ENCODE measurements at regions not wholly inside any gene's neighbourhood (a gene's known extent, or its start where the extent isn't known, plus 50 kb on each side); places are given as distances from the start of the nearest gene placed in this dataset.

- TF ChIP-seq POLR2A (IDR thresholded peaks at IDR 0.05), result no peak
- TF ChIP-seq, protein P1, sequence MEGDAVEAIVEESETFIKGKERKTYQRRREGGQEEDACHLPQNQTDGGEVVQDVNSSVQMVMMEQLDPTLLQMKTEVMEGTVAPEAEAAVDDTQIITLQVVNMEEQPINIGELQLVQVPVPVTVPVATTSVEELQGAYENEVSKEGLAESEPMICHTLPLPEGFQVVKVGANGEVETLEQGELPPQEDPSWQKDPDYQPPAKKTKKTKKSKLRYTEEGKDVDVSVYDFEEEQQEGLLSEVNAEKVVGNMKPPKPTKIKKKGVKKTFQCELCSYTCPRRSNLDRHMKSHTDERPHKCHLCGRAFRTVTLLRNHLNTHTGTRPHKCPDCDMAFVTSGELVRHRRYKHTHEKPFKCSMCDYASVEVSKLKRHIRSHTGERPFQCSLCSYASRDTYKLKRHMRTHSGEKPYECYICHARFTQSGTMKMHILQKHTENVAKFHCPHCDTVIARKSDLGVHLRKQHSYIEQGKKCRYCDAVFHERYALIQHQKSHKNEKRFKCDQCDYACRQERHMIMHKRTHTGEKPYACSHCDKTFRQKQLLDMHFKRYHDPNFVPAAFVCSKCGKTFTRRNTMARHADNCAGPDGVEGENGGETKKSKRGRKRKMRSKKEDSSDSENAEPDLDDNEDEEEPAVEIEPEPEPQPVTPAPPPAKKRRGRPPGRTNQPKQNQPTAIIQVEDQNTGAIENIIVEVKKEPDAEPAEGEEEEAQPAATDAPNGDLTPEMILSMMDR (IDR thresholded peaks at IDR 0.05 in 4 of 5, conservative IDR thresholded peaks at IDR 0.05 in 1 of 5), result no peak
Measured at GRCh38 chr20:57959018-57959417, 249.2 kb upstream of the PMEPA1 start.
